ENCODE measurements at regions not wholly inside any gene's neighbourhood (a gene's known extent, or its start where the extent isn't known, plus 50 kb on each side); places are given as distances from the start of the nearest gene placed in this dataset.

- no peak overlapping the region for H3K4me3 Mint-ChIP-seq
- Histone ChIP-seq H4K5ac (ENCODE audit: insufficient read length, low read depth, low read length) (no peak overlapping the region), H3K4me2 (ENCODE audit: insufficient read depth, insufficient read length, low read length) (no peak overlapping the region), H3K27me3 (ENCODE audit: insufficient read depth, low read length) (no peaks in the 10 kb centered on the region), H2BK15ac (ENCODE audit: low read depth, low read length) (no peak overlapping the region), H2BK20ac (ENCODE audit: low read depth, low read length, poor library complexity, severe bottlenecking) (no peak overlapping the region), H2AFZ (ENCODE audit: low read length) (no peak overlapping the region), H3K23me2 (ENCODE audit: insufficient read length, low read depth, low read length, poor library complexity, severe bottlenecking) (no peaks in the 10 kb centered on the region), H4K91ac (ENCODE audit: insufficient read length, low read depth, low read length) (no peak overlapping the region), H3K4me1 (ENCODE audit: insufficient read depth, low read length) (no peaks in the 10 kb centered on the region), H3K23ac (ENCODE audit: insufficient read length, low read depth, low read length) (no peak overlapping the region), H2BK5ac (ENCODE audit: insufficient read length, low read length) (no peak overlapping the region), H3K4ac (ENCODE audit: low read depth, low read length) (no peak overlapping the region), H3K9ac (ENCODE audit: extremely low read depth, insufficient read length, low read length) (no peak overlapping the region), H2BK120ac (ENCODE audit: low read depth, low read length, poor library complexity, severe bottlenecking) (no peak overlapping the region), H3T11ph (ENCODE audit: low read length) (no peak overlapping the region), H3K18ac (ENCODE audit: insufficient read length, low read depth, low read length) (no peak overlapping the region), H4K20me1 (ENCODE audit: control insufficient read depth, insufficient read depth, insufficient read length) (no peaks in the 10 kb centered on the region), H3K56ac (ENCODE audit: insufficient read length, low read depth, low read length) (no peak overlapping the region), H4K8ac (replicated peaks; ENCODE audit: insufficient read length, low read depth, low read length) (no peak overlapping the region), H3K79me2 (ENCODE audit: insufficient read depth, low read length) (no peaks in the 10 kb centered on the region), H3K79me1 (ENCODE audit: insufficient read depth, low read depth, low read length, poor library complexity, severe bottlenecking) (no peaks in the 10 kb centered on the region), H3K14ac (ENCODE audit: insufficient read depth, low read length) (no peak overlapping the region), H3K27ac (ENCODE audit: insufficient read length, low read depth, low read length) (no peak overlapping the region), H3K9me3 (ENCODE audit: control insufficient read depth, low read depth, low read length) (no peaks in the 10 kb centered on the region), H2BK12ac (ENCODE audit: insufficient read length, low read depth, low read length) (no peak overlapping the region), H2AK5ac (ENCODE audit: insufficient read length, low read length) (no peak overlapping the region)
- no peaks in the 10 kb centered on the region for H3K9me3 Mint-ChIP-seq
- H3K27me3 Mint-ChIP-seq (ENCODE audit: low read depth): no peaks in the 10 kb centered on the region
- DNase-seq: no peak
- no peak overlapping the region for H3K27ac Mint-ChIP-seq
- H3K4me1 Mint-ChIP-seq: no peaks in the 10 kb centered on the region
- H3K36me3 Mint-ChIP-seq (ENCODE audit: insufficient read depth in 1 of 3, low read depth in 3 of 3): no peaks in the 10 kb centered on the region
- TF ChIP-seq CTCF (conservative IDR thresholded peaks at IDR 0.05): no peak
These were observed 460.1 kb upstream of the MANEA start for GRCh38 chr6:95117236-95117635.

All from H9 (cell line).